ENCODE measurements at regions not wholly inside any gene's neighbourhood (a gene's known extent, or its start where the extent isn't known, plus 50 kb on each side); places are given as distances from the start of the nearest gene placed in this dataset.

DNA sequence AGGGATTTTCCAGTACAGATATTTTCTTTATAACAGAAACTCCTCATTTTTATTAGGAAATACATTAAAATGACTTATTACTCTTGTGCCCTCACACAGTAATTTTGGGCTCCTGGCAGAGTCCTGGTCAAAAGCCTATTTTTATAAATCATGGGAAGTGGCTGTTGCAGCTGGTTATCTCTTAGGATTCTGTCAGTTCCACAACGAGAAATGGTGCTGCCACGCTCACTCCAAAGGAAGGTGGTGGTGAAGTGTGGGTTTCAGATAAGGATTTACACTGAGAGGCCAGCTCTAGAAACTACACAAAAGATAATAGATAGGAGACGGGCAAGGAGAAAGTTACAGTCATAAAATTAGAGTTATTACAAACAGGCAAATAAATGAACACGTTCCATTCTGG, 159.2 kb upstream of the FAM241A start:
- TF ChIP-seq, protein P1, sequence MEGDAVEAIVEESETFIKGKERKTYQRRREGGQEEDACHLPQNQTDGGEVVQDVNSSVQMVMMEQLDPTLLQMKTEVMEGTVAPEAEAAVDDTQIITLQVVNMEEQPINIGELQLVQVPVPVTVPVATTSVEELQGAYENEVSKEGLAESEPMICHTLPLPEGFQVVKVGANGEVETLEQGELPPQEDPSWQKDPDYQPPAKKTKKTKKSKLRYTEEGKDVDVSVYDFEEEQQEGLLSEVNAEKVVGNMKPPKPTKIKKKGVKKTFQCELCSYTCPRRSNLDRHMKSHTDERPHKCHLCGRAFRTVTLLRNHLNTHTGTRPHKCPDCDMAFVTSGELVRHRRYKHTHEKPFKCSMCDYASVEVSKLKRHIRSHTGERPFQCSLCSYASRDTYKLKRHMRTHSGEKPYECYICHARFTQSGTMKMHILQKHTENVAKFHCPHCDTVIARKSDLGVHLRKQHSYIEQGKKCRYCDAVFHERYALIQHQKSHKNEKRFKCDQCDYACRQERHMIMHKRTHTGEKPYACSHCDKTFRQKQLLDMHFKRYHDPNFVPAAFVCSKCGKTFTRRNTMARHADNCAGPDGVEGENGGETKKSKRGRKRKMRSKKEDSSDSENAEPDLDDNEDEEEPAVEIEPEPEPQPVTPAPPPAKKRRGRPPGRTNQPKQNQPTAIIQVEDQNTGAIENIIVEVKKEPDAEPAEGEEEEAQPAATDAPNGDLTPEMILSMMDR (IDR thresholded peaks at IDR 0.05 in 4 of 5, conservative IDR thresholded peaks at IDR 0.05 in 1 of 5), result no peak
- TF ChIP-seq POLR2A (IDR thresholded peaks at IDR 0.05), result no peak
